Activated B cell treated with CpG ODN at 0.5 μM for 24 hours (primary cell): ENCODE measurements at regions not wholly inside any gene's neighbourhood (a gene's known extent, or its start where the extent isn't known, plus 50 kb on each side); places are given as distances from the start of the nearest gene placed in this dataset.
"Not testable (repeated sequence)": the region's sequence is repeated elsewhere in the genome, so short reads cannot be mapped to it uniquely, and the experiment has no call there.

Experiments
- ATAC-seq: fragments of 200-7000 bp; cut with Tn5 transposase; one replicate; pipeline ENCODE4 v1.10.0; 2021; ENCODE audit warnings: low read depth, mild to moderate bottlenecking, moderate library complexity
- CTCF ChIA-PET: fragments of 350-600 bp; sonication (Branson Sonifier 250); formaldehyde crosslinking; loops from one replicate; lab custom pipeline; 2021; ENCODE audit warnings: antibody characterized with exemption; lab: Charles Lee
- POLR2A ChIA-PET: fragments of 350-600 bp; sonication (Branson Sonifier 250); formaldehyde crosslinking; loops from one replicate; lab custom pipeline; 2021; ENCODE audit warnings: antibody characterized with exemption; lab: Charles Lee
- DNase-seq: peaks from one replicate; pipeline ENCODE4 v3.0.0; 2022
- H3K27ac Mint-ChIP-seq: one replicate; pipeline ENCODE4 v1.8.0; 2020; ENCODE audit warnings: mixed read lengths
- H3K27me3 Mint-ChIP-seq: one replicate; pipeline ENCODE4 v1.8.0; 2021; ENCODE audit warnings: mixed read lengths
- H3K36me3 Mint-ChIP-seq: one replicate; pipeline ENCODE4 v1.8.0; 2021; ENCODE audit warnings: low read depth, mixed read lengths
- H3K4me1 Mint-ChIP-seq: one replicate; pipeline ENCODE4 v1.8.0; 2021; ENCODE audit warnings: mixed read lengths
- H3K4me3 Mint-ChIP-seq: one replicate; pipeline ENCODE4 v1.8.0; 2020; ENCODE audit warnings: mild to moderate bottlenecking, mixed read lengths
- H3K9me3 Mint-ChIP-seq: one replicate; pipeline ENCODE4 v1.8.0; 2020; ENCODE audit warnings: mixed read lengths
- CTCF ChIP-seq: fragments of 200-600 bp; IDR thresholded peaks from one replicate; pipeline ENCODE4 v1.8.0; 2022; ENCODE audit warnings: antibody characterized with exemption, mild to moderate bottlenecking
- intact Hi-C: fragments of 100-400 bp; cut with micrococcal nuclease; formaldehyde crosslinking; loops from one replicate; pipeline ENCODE4 v1.15.1; 2024

GRCh38 chr4:58325070-58325469 lies 1214.9 kb upstream of the IGFBP7 start:
- ChIA-PET CTCF (no interaction called here), POLR2A (no interaction called here)
- Mint-ChIP-seq H3K27ac (no peak overlapping the region), H3K9me3 (peaks cover 5% of the 10 kb centered on the region), H3K36me3 (no peaks in the 10 kb centered on the region), H3K4me3 (no peak overlapping the region), H3K4me1 (no peaks in the 10 kb centered on the region), H3K27me3 (no peaks in the 10 kb centered on the region)
- no peak for DNase-seq
- no peak for ATAC-seq
- no peak for TF ChIP-seq CTCF
- intact Hi-C loops, result no loop called here

- Mint-ChIP-seq H3K4me3 (no peak overlapping the region), H3K27ac (no peak overlapping the region), H3K4me1 (no peaks in the 10 kb centered on the region), H3K36me3 (no peaks in the 10 kb centered on the region), H3K9me3 (no peaks in the 10 kb centered on the region), H3K27me3 (no peaks in the 10 kb centered on the region)
- intact Hi-C loops, result no loop called here
- no peak for ATAC-seq
- POLR2A ChIA-PET, result no interaction called here
- CTCF ChIA-PET, result no interaction called here
- DNase-seq, result no peak
- no peak for TF ChIP-seq CTCF
Observed at GRCh38 chr4:58313444-58313843, 1203.3 kb upstream of the IGFBP7 start.

GRCh38 chr4:58303456-58303855 lies 1193.3 kb upstream of the IGFBP7 start:
- no peaks in the 10 kb centered on the region for H3K27me3 Mint-ChIP-seq
- intact Hi-C loops, result no loop called here
- no peaks in the 10 kb centered on the region for H3K36me3 Mint-ChIP-seq
- ATAC-seq (no peak), DNase-seq (no peak)
- H3K4me3 Mint-ChIP-seq, result no peak overlapping the region
- H3K27ac Mint-ChIP-seq, result no peak overlapping the region
- H3K4me1 Mint-ChIP-seq, result no peaks in the 10 kb centered on the region
- TF ChIP-seq CTCF, result no peak
- H3K9me3 Mint-ChIP-seq, result no peaks in the 10 kb centered on the region
- POLR2A ChIA-PET, result no interaction called here
- CTCF ChIA-PET, result no interaction called here

GRCh38 chr4:58301376-58301999 lies 1191.3 kb upstream of the IGFBP7 start:
- no peaks in the 10 kb centered on the region for H3K9me3 Mint-ChIP-seq
- H3K36me3 Mint-ChIP-seq, result no peaks in the 10 kb centered on the region
- DNase-seq (no peak), ATAC-seq (no peak)
- TF ChIP-seq CTCF, result no peak
- ChIA-PET POLR2A (no interaction called here), CTCF (no interaction called here)
- no peak overlapping the region for H3K27ac Mint-ChIP-seq
- H3K27me3 Mint-ChIP-seq, result no peaks in the 10 kb centered on the region
- intact Hi-C loops, result no loop called here
- no peaks in the 10 kb centered on the region for H3K4me1 Mint-ChIP-seq
- H3K4me3 Mint-ChIP-seq, result no peak overlapping the region

- intact Hi-C loops, result no loop called here
- Mint-ChIP-seq H3K27me3 (no peaks in the 10 kb centered on the region), H3K27ac (no peak overlapping the region), H3K4me3 (no peak overlapping the region), H3K9me3 (peaks cover 2% of the 10 kb centered on the region), H3K36me3 (no peaks in the 10 kb centered on the region), H3K4me1 (no peaks in the 10 kb centered on the region)
- DNase-seq (no peak), ATAC-seq (no peak)
- CTCF ChIA-PET, result no interaction called here
- no peak for TF ChIP-seq CTCF
- POLR2A ChIA-PET, result no interaction called here
Observed at GRCh38 chr4:58286335-58286734, 1176.2 kb upstream of the IGFBP7 start.

GRCh38 chr4:58280928-58281327 lies 1170.7 kb upstream of the IGFBP7 start:
- H3K27me3 Mint-ChIP-seq, ATAC-seq, H3K4me3 Mint-ChIP-seq, H3K9me3 Mint-ChIP-seq, DNase-seq, POLR2A ChIA-PET, H3K36me3 Mint-ChIP-seq, H3K27ac Mint-ChIP-seq, H3K4me1 Mint-ChIP-seq, CTCF ChIA-PET, intact Hi-C loops: not testable (repeated sequence)
